ENCODE measurements at regions not wholly inside any gene's neighbourhood (a gene's known extent, or its start where the extent isn't known, plus 50 kb on each side); places are given as distances from the start of the nearest gene placed in this dataset.

DNA sequence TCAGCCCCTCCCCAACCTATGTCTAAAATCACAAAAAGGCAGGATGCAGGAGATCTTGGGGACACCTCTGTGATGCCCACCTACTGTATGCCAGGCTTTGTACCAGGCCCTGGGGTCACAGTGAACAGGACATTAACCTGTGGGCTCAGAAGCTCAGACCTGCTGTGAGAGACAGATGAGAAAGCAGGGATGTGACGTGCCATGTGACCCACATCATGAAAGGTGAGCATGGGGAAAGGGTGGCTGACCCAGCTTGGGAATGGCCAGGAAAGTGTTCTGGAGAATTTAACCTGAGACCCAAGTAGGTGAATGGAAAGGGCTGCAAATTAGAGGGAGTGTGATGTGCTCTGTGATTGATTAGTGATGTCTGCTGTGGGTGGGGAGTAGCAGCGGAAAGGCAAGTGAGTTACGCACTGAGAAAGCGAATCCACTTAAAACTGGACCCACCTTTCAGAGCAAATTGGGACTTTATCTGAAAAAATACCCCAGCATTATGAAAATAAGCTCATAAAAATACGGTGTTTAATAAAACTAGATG lies 132.2 kb downstream of the IRF8 start:
- no peaks in the 10 kb centered on the region for H3K36me3 ChIP-seq (ENCODE audit: control insufficient read depth, insufficient read depth, low read length)
- Mint-ChIP-seq H3K4me1 (peaks cover 17% of the 10 kb centered on the region), H3K9me3 (peaks cover 4% of the 10 kb centered on the region), H3K27me3 (ENCODE audit: insufficient read depth) (peaks cover 17% of the 10 kb centered on the region), H3K27ac (no peak overlapping the region), H3K36me3 (ENCODE audit: low read depth) (no peaks in the 10 kb centered on the region), H3K4me3 (no peak overlapping the region)
- H3K27ac ChIP-seq (ENCODE audit: low read depth, low read length) = no peak overlapping the region
- no peak for TF ChIP-seq CTCF (conservative IDR thresholded peaks at IDR 0.05)
- 77 to 97% methylated on average over 3 to 5 of the region's 5 CpGs for WGBS, 2 experiments (ENCODE audit: insufficient coverage in 1 of 2, insufficient read length in 1 of 2)
- DNase-seq = peak; percentile 45
- H3K4me1 ChIP-seq (ENCODE audit: control insufficient read depth, insufficient read depth, low read length) = peaks cover 4% of the 10 kb centered on the region
- H3K4me3 ChIP-seq (ENCODE audit: low read length) = no peak overlapping the region
- no peak overlapping the region for H3K9ac ChIP-seq (ENCODE audit: extremely low read depth, low read length, poor library complexity, severe bottlenecking)
- H3K27me3 ChIP-seq (ENCODE audit: control insufficient read depth, insufficient read depth, low read length, poor library complexity, severe bottlenecking) = peaks cover 7% of the 10 kb centered on the region
- peaks cover 5% of the 10 kb centered on the region for H3K9me3 ChIP-seq (ENCODE audit: control insufficient read depth, low read length)

GRCh38 chr16:86033016-86033474 lies 134.1 kb downstream of the IRF8 start:
- no peak overlapping the region for H3K9ac ChIP-seq (ENCODE audit: extremely low read depth, low read length, poor library complexity, severe bottlenecking)
- peaks cover 7% of the 10 kb centered on the region for H3K27me3 ChIP-seq (ENCODE audit: control insufficient read depth, insufficient read depth, low read length, poor library complexity, severe bottlenecking)
- H3K4me3 Mint-ChIP-seq = no peak overlapping the region
- DNase-seq = peak; percentile 80
- no peaks in the 10 kb centered on the region for H3K36me3 Mint-ChIP-seq (ENCODE audit: low read depth)
- no peak for TF ChIP-seq CTCF (conservative IDR thresholded peaks at IDR 0.05)
- H3K36me3 ChIP-seq (ENCODE audit: control insufficient read depth, insufficient read depth, low read length) = no peaks in the 10 kb centered on the region
- H3K27ac ChIP-seq (ENCODE audit: low read depth, low read length) = no peak overlapping the region
- peaks cover under 1% of the 10 kb centered on the region for H3K9me3 Mint-ChIP-seq
- peaks cover 4% of the 10 kb centered on the region for H3K4me1 ChIP-seq (ENCODE audit: control insufficient read depth, insufficient read depth, low read length)
- 42 to 59% methylated on average over 17 to 19 of the region's 19 CpGs for WGBS, 2 experiments (ENCODE audit: insufficient coverage in 1 of 2, insufficient read length in 1 of 2)
- H3K27ac Mint-ChIP-seq = no peak overlapping the region
- H3K27me3 Mint-ChIP-seq (ENCODE audit: insufficient read depth) = peaks cover 12% of the 10 kb centered on the region
- no peak overlapping the region for H3K4me3 ChIP-seq (ENCODE audit: low read length)
- H3K4me1 Mint-ChIP-seq = peaks cover 17% of the 10 kb centered on the region
- peaks cover 5% of the 10 kb centered on the region for H3K9me3 ChIP-seq (ENCODE audit: control insufficient read depth, low read length)

GRCh38 chr16:86033971-86034370 lies 135.0 kb downstream of the IRF8 start:
- no peak overlapping the region for H3K27ac ChIP-seq (ENCODE audit: low read depth, low read length)
- Mint-ChIP-seq H3K9me3 (no peaks in the 10 kb centered on the region), H3K4me3 (no peak overlapping the region), H3K27ac (no peak overlapping the region), H3K36me3 (ENCODE audit: low read depth) (no peaks in the 10 kb centered on the region), H3K4me1 (peaks cover 14% of the 10 kb centered on the region), H3K27me3 (ENCODE audit: insufficient read depth) (peaks cover 6% of the 10 kb centered on the region)
- H3K4me1 ChIP-seq (ENCODE audit: control insufficient read depth, insufficient read depth, low read length) = peaks cover 4% of the 10 kb centered on the region
- TF ChIP-seq CTCF (conservative IDR thresholded peaks at IDR 0.05) = no peak
- no peaks in the 10 kb centered on the region for H3K36me3 ChIP-seq (ENCODE audit: control insufficient read depth, insufficient read depth, low read length)
- DNase-seq = peak; percentile 33
- peaks cover 5% of the 10 kb centered on the region for H3K9me3 ChIP-seq (ENCODE audit: control insufficient read depth, low read length)
- 91% methylated on average over 4 of the region's 4 CpGs; no CpG with 5 or more reads in 1 of the 2 experiments for WGBS, 2 experiments (ENCODE audit: insufficient coverage in 1 of 2, insufficient read length in 1 of 2)
- H3K27me3 ChIP-seq (ENCODE audit: control insufficient read depth, insufficient read depth, low read length, poor library complexity, severe bottlenecking) = peaks cover 7% of the 10 kb centered on the region
- H3K9ac ChIP-seq (ENCODE audit: extremely low read depth, low read length, poor library complexity, severe bottlenecking) = no peak overlapping the region
- no peak overlapping the region for H3K4me3 ChIP-seq (ENCODE audit: low read length)

All from endodermal cell (in vitro differentiated cells).